RPMI7951 (cell line): ENCODE measurements at regions not wholly inside any gene's neighbourhood (a gene's known extent, or its start where the extent isn't known, plus 50 kb on each side); places are given as distances from the start of the nearest gene placed in this dataset.
"Not testable (repeated sequence)": the region's sequence is repeated elsewhere in the genome, so short reads cannot be mapped to it uniquely, and the experiment has no call there.

Experiments
- DNase-seq: peaks from one replicate; pipeline ENCODE4 v3.0.0-alpha.2; 2012; ENCODE audit warnings: low read depth

DNA sequence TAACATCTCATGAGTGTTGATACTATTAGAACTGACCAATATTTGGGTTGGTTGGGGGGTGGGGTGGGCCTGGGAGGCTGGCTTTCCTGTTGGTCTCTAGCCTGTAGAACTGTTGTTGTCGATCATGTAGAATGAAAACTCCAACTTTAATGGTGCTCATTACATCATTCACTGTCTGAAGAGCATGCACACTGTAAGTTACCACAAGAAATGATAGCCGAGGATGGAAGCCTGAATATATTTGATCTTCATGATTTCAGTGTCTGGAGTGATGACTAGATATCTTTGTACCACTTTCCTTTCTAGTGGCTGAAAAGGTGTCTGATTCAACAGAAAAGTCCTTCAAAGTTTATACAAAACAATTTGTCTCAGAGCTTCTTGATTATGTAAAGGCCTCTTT, 123.6 kb downstream of the XCL2 start:
- no peak for DNase-seq

DNA sequence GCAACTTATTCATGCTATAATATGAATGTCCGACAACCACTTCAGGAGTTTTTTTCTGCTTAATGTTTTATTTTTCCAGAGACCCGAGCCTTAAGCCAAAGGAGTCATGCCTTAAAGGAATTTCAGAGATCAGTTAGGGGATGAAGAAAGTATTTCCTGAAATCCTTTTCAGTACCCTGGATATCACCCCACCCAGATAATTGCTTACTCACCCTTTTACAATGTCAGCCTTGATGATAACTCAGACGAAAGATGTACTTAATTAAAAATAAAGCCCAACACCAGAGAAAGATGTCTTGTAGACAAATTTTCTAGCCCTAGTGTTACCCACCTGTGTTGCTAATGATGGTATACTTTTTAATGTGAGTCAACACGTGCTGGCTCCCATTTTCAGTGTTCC, 124.1 kb downstream of the XCL2 start:
- DNase-seq: peak; percentile 37

DNA sequence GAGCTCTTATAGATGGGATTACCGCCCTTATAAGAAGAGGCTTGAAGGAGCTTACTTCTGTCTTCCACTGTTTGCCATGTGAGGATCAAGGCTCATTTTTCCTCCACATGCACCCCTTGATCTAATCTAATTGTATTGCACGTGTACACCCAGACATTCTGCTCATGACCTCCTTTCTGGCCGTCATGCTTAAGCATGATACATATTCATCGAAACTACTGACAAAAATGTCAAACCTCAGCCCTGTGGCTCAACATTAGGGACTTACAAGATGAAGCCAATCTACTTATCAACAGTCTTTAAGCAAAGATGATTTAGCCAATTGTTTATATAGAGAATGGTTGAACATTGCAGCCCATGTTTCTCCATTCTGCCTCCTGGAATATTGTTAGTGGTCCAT, 127.6 kb downstream of the XCL2 start:
- DNase-seq: no peak

DNA sequence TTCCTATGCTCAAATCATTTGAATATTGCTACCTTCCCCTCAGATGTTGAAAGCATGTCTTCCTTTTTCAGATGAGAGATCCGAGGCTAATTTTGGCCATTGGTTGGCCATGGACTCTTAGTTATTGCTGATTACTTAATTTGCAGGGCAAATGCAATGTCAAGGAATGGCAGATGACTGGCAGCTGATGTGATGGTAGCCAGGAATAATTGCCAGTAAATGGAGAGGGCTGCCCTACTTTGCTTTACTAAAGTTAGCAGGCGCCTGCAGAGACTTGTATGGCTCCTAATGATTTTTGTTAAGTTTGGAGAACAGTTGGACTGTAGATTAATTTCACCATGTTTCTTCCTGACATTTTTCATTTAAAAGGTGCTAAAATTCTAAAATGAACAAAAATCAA, 128.9 kb downstream of the XCL2 start:
- no peak for DNase-seq

DNA sequence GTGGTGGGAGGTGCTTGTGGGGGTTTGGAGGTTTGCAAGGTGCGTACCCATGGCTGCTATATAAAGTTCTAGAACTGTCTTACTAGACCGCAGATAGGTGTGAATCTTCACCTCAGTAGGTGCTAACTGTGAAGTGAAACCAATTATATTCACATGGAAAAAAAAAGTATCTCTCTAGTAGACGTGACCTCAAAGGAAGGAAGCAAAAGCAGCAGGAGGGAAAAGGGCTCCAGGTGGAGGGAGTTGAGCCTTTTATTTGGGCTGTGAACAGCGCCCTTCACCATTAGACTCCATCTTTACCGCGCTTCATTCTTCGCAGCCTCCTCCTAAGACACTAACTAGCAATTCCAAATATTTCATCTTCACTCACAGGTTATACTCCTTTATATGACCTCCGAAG, 129.8 kb downstream of the TBX19 start:
- no peak for DNase-seq

DNA sequence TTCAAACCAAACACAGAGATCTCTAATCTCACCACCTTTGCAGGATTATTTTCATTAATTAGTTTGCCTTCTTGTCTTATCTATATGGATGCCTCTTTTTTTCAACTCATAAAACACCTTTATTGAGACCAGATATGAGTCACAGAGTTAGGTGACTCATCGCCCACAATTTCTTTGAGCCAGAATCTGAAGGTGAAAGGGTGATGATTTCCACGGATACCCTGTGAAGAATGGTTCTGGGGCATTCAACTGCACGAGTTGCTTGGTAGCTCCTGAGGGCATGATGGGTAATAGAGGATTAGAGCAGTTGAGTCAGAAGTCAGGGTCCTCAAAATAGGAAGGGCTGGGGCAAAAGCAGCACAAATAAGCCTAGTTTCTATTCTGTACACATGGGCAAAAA, 128.2 kb downstream of the TBX19 start:
- peak; percentile 86 for DNase-seq

DNA sequence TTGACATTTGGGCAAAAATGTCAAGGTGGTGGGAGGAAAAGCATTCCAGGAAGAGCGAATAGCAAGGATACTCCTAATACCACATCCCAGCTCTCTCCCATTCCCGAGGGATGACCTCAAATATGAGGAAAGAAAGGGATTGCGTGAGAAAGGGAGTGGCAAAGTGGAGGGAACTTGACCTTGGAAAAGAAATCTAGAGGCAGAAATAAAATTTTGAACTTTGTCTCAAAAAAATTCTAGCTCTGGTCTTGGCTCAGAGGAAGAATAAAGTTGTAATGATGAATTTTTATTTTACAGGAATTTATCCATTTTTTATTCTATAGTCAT, 127.8 kb downstream of the TBX19 start:
- DNase-seq: peak; percentile 65

DNA sequence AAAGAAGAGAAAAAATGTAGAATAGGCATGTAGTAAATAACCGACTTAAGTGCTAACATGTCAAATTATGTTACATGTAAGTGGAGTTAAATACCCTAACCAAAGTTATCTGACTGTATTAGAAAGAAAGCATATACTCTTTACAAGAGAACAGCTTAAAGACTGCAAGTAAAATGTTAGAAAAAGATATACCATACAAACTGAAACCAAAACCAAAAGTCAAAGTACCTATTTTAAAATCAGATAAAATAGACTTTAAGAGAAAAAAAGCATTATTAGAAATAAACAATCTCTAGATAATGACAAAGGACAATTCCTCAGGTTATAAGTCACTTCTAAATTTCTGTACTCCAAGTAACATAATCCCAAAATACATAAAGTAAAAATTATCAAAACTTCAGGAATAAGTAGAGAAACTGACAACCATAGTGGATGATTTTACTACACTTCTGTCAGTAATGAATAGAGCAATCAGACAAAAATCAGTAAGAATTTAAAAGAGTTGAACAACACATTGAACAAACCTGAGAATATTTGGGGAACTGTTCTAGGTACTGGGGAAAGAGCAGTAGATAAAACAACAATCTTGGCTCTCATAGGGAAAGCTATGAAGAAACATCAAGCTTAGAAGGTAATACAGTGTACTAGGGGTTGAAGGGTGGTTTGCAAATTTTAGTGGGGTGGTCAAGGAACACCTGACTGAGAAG, 127.3 kb downstream of the TBX19 start:
- DNase-seq: no peak

DNA sequence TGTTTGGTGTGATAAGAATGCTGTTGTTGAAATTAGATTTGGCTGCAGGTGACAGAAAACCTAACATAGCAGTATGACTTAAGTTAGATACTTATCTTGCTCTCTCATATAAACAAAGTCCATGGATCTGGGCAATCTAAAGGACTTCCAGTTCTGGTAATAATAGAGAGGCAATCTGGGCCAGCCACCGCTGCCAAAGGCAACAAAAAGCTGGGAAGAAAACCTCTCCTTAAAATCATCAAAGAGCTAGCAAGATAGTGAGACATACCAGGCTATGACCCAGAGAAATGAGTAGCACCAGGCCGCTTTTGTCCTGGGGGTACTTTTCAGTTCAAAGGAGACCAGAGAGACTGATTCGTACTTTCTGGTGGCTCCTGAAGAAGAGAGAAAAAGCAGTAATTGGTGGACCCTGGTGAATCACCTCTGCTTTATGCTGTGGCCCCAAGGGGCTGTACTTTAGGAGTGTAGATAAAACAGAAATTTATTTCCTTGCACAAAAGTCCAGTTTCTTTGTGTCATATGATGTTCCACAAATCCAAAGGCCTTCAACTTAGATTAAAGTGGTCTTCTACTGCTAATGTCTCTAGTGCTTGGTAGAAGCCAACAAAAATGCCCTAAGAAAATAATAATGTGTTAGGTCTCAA, 125.4 kb downstream of the TBX19 start:
- DNase-seq: peak; percentile 82

DNA sequence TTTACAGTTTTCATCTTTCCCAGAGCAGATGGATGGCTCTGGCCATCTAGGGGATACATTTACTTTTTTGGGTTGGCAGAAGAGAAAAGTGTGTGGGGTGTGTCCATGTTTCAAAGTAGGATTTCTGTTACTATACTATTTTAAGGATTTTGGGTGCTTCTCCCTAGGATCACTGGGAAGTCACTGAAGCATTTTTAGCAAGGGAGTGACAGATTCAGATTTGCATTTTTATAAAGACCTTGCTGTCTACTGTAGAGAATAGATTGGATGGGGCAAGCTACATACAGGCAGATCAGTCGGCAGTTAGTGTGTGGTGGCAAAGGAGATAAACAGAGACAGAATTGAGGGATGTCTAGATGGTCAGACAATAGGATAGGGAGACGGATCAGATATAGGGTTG, 122.5 kb downstream of the TBX19 start:
- DNase-seq: no peak

DNA sequence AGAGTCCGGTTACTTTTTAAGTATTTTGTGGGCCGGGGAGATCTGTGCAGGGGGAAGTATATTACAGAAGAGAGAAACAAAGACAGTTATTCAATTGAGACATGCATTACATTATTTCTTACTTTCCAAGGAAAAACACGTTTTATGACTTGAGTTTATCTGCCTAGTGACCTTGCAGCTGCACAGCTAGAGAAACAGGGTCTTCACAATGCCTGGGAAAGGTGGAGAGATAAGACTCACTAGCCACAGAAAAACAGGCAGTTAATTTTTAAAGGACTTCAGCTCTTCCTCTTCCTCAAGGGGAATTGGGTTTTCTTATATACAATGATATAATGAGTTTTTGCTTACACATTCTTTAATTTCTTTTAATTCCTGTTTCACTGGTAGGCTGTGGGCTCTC, 121.8 kb downstream of the TBX19 start:
- not testable (repeated sequence) for DNase-seq

DNA sequence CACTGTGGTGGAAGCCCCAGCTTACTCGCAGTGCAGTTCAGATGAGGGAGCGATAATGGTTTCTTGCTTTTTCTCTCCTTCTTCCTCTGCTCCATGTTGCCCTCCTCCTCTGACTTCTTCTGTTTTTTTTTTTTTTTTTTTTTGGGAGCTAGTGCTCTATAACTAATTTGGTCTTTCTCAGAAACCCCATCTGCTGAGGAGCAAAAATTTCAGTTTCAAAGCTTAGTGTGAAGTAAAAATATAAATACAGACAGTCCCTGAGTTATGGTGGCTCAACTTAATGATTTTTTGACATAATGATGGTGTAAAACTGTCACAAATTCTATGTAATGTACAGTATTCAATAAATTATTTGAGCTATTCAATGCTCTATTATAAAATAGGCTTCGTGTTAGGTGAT, 120.7 kb downstream of the TBX19 start:
- DNase-seq: no peak

DNA sequence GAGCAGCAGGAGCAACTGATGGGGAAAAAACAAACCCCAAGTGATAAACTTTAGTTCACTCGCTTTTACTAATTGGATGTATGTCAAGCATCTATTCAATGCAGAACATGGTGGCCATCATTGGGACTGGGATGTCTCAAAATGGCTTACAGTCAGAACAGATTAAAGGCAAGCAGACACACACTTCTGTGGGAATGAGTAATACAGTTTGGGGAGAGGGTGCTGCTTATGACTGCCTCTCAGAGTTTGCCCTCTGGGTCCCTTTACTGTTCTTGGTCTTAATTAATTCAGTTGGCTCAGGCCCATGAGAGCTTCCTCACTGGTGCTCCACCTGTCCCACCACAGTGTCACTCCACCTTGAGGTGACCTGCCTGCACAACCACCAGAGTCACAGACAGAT, 119.5 kb downstream of the TBX19 start:
- no peak for DNase-seq

DNA sequence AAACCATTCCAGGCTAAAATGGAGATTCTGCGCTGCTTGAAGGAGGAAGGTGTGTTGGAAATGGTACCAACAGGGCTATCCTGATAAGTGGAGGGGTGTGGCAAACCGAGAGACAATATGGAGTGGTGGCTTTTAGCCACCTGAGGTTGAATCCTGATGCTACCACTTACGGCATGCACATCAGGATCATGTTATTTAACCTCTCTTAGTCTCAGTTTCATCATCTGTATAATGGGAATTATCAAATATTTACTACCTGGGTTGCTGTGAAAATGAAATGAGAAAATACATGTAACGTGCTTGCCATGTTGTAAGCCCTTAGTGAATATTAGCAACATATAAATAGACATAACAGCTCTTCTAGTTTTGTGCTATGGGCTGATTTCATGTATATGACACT, 117.1 kb downstream of the TBX19 start:
- no peak for DNase-seq

DNA sequence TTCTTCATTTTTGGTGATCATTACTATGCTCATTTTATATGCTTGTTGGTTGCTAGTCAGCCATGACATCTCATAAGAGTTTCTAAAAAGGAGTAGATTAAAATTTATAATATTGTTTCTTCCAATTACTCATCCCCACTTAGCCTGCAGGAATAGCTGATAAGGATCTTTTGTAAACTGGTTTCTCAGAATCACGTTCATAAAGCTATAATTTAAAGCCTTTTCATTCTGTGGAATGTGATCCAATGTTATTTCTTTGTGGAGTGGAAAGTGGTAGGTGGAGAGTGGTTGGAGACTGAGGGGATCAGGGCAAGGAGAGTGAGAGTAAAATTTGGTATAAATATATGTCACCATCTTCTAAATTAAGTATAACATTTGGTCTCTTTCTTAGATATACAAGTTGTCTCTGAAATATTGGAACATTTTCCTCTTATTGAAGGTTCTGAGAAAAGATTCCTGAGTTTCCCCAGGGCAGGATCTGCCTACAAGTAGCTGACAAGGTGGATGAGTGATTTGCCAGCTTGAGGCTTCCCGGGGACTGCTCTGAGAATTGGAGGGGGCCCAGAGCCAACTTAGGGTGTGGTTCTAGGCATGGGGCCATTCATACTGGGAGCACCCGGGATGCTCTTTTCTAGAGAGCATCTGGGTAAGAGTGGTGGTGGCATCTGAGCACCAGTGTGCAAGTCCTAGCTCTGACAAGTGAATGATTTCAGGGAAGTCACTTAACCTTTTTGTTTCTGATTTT, 116.4 kb downstream of the TBX19 start:
- peak; percentile 56 for DNase-seq

DNA sequence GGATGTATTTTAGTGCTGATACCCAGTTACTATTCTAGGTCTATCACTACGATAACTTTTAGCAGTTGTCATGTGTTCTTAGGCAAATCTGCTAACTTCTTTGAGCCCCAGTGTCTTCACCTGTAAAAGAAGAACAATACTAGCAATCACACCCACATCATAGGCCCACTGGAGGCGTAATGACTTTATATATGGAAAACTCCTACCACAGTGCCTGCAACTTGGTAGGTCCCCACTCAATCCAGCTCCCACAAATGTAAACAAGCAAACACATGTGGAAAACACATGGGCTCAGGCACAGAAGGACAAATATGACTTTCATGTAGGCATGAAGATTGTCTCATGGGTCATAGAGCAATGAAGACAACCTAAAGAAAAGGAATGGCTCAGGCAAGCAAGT, 115.8 kb downstream of the TBX19 start:
- peak; percentile 37 for DNase-seq

DNA sequence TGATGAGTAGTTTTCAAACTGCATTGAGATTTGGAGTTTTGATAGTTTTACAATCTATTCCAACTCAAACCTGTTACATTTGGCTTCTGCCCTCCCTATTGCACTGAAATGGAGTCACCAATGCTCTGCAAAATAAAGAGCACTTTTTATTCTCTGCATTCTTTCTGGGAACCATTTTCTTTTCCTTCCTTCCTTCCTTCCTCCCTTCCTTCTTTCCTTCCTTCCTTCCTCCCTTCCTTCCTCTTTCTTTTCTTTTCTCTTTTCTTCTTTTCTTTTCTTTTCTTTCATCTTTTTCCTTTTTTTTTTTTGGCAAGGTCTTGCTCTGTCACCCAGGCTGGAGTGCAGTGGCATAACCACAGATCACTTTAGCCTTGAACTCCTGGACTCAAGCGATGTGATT, 114.2 kb downstream of the TBX19 start:
- no peak for DNase-seq

DNA sequence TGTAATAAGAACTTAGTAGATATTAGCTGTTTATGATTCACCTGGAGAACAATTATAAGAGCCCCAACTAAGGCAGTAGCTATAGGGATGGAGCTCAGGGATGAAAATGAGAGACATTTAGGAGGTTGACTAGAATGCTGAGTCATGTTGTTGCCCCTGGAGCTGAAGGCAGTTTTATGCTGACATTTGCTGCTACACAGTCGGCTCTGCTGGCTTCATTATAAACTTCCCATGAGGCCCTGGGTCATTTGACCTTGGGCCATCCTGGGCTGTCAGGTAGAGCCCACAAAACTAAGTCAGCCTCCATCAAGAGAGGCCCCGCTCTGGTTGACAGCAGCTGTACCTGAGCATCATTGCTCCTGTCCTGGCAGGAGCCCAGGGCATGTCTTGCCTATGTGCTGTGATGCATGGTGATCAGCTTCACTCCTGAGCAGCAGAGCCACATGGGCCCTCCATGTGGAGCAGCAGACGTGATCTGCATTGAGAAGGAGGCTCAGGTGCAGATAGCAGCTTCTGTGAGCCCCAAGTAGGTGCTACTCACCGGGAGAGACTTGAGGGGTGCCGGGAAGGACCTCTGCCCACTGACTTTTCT, 112.4 kb downstream of the TBX19 start:
- DNase-seq: no peak

DNA sequence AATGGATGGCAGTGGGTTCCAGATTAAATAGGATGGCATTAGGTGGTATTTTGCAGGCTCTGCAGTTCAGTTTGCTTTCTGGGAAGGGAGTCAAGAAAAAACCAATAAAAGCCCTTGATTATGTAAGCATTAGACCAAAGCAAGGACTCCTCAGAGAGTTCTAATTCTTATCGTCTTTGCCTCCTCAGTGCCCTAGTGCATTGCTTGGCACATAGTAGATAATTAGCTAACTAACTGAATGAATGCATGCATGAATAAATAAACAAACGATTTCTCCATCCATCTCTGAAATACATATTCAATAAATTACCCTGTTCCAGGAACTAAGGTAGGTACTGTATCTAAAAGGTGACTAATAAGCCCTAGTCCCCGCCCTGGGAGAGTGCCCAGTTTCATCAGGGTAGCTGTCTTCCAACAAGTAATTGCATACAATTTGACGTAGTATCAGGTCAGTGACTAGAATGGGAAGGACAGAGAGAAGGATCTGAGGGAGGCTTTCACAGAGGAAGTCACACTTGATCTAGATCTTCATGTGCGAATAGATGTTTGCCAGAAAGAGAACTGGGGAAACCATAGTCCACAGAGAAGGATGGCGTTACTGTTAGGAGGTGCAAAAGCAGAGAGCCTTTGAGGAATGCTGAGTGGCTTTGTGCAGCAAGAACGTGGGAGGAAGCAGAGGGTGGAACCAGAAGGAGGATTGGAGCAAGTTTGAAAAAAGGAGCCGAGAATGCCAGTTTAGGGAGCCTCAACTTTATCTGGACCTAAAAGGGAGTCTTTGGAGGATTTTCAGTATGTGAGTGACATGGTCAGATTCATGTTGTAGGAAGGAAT, 111.4 kb downstream of the TBX19 start:
- DNase-seq: no peak

DNA sequence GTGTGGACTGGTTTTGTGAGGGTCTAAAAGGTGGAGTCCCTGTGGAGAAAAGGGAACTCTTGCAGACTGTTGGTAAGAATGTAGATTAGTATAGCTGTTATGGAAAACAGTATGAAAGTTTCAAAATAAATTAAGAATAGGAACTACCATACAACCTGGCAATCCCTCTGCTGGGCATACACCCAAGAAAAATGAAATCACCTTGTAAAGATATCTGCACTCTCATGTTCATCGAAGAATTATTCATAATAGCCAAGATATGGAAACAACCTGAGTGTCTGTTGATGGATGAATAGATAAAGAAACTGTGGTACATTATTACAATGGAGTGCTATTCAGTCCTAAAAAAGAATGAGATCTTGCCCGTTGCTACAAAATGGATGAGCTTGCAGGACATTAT, 109.6 kb downstream of the TBX19 start:
- no peak for DNase-seq

DNA sequence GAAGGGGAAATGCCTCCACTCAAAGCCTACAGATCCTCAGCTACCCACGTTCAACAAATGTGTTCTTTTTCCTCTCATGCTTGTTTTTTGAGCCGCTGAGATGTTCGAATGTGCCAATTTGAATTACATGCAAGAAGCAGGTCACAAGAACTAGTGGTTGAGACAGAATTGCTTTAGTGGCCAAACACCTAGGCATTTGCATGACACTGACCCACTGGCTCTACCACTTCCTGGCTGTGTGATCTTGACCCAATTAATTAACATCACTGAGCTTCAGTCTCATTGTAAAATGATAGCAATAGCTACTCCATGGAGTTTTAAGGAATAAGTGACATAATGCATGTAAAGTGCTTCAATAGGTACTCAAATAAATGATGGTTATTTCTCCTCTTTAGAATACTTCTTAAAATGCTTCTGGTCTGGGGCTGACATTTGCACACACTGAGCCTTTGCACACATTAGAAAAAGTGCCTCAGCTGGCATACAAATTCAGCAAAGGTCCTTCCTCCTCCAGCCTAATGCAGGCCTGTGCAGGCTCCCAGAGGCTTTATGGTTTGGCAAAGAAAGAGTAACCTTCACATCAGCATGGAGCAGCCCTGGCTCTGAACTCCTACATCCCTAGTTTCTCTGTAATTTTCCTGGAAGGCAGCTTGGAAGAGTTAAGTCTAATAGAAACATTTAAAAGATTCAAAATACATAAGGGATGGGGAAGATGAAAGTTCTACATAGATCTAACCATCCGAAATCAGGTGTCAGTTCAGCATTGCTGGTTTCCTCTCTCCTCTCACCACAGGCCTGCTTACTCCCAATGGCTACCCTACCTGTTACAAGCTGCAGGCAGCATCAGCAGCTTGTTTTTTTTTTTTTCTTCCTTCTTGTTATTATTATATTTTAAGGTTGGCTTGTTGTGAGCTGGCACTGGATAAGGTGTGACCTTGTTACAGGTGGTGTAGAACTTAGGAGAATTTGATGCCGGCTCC, 107.4 kb downstream of the TBX19 start:
- no peak for DNase-seq
